Upper lobe of right lung (tissue), 1 donor: ENCODE measurements at regions not wholly inside any gene's neighbourhood (a gene's known extent, or its start where the extent isn't known, plus 50 kb on each side); places are given as distances from the start of the nearest gene placed in this dataset.

ENCODE experiments used
- ATAC-seq: fragments of 200-7000 bp; cut with Tn5 transposase; one replicate; pipeline ENCODE4 v1.9.1; 2020; ENCODE audit warnings: mild to moderate bottlenecking, moderate library complexity
- DNase-seq: peaks from one replicate; pipeline ENCODE4 v3.0.0-alpha.2; 2020
- H3K27ac ChIP-seq: fragments of 200-600 bp; one replicate; pipeline ENCODE4 v1.8.0; 2022
- H3K27me3 ChIP-seq: fragments of 200-600 bp; one replicate; pipeline ENCODE4 v1.8.0; 2022; ENCODE audit warnings: mild to moderate bottlenecking
- H3K36me3 ChIP-seq: fragments of 200-600 bp; one replicate; pipeline ENCODE4 v1.8.0; 2022
- H3K4me1 ChIP-seq: fragments of 200-600 bp; one replicate; pipeline ENCODE4 v1.8.0; 2022
- H3K4me3 ChIP-seq: fragments of 200-600 bp; one replicate; pipeline ENCODE4 v1.8.0; 2022; ENCODE audit warnings: mild to moderate bottlenecking
- H3K9me3 ChIP-seq: fragments of 200-600 bp; one replicate; pipeline ENCODE4 v1.8.0; 2022
- CTCF ChIP-seq: fragments of 200-600 bp; IDR thresholded peaks from one replicate; pipeline ENCODE4 v1.8.0; 2022; ENCODE audit warnings: antibody characterized with exemption
- intact Hi-C: fragments of 100-400 bp; cut with DNase I; formaldehyde crosslinking; loops from one replicate; pipeline ENCODE4 v1.11.0; 2022
- donor health status: DM: no; HTN: yes; CAD: no; lungs with severe emphysema.

DNA sequence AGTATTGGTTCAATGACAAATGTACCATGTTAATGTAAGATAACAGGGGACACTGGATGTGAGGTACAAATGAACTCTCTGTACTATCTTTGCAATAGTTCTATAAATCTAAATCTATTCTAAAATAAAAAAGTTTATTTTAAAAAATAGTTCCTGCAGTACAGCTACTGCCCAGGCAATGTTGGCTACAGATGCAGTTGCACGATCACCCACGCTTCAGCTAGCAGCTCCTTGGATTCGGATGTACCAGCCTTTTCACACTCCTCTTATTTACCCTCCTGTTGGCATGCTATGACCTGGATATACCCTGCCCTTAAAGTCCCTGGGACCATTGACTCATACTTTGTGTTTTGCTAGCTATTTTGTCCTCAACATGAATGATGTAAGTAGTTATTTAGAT is 185.4 kb upstream of the SMARCA2 start:
- H3K27ac ChIP-seq: no peak overlapping the region
- H3K4me1 ChIP-seq: no peaks in the 10 kb centered on the region
- H3K36me3 ChIP-seq: no peaks in the 10 kb centered on the region
- no peak overlapping the region for H3K4me3 ChIP-seq
- H3K27me3 ChIP-seq: peaks cover 11% of the 10 kb centered on the region
- TF ChIP-seq CTCF: no peak
- no peak for DNase-seq
- no peak for ATAC-seq
- intact Hi-C loops: no loop called here
- H3K9me3 ChIP-seq: no peaks in the 10 kb centered on the region

DNA sequence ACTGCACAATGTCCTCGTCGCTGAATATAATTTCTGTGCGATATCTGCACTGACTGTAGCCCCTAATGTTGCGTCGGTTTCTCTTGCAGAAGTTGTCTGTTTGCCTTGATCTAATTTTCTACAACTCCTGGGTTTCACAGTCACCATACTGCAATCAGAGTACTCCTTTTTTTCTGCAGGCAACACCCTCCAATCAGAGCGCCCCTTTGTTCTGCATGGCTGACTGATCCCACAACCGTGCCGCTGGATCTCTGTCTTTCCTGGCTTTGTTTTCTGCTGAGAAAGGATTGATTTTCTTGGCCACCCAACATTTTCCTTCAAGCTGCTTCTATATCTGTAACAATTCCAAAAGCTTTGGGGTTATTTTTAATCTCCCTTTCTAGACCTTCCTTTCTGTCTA is 182.2 kb upstream of the SMARCA2 start:
- no peak for DNase-seq
- no peak for TF ChIP-seq CTCF
- no peak for ATAC-seq
- Histone ChIP-seq H3K9me3 (no peaks in the 10 kb centered on the region), H3K4me3 (no peak overlapping the region), H3K4me1 (no peaks in the 10 kb centered on the region), H3K27ac (no peak overlapping the region), H3K27me3 (no peaks in the 10 kb centered on the region), H3K36me3 (no peaks in the 10 kb centered on the region)
- intact Hi-C loops: no loop called here

GRCh38 chr9:1837453-1838084 is 177.6 kb upstream of the SMARCA2 start:
- peak; percentile 55 for ATAC-seq
- no peak overlapping the region for H3K27ac ChIP-seq
- no peak for DNase-seq
- no peaks in the 10 kb centered on the region for H3K9me3 ChIP-seq
- intact Hi-C loops: no loop called here
- H3K4me1 ChIP-seq: no peaks in the 10 kb centered on the region
- no peak overlapping the region for H3K4me3 ChIP-seq
- H3K27me3 ChIP-seq: no peaks in the 10 kb centered on the region
- no peaks in the 10 kb centered on the region for H3K36me3 ChIP-seq
- peak; percentile 47 for TF ChIP-seq CTCF

- no peak for ATAC-seq
- H3K27me3 ChIP-seq: no peaks in the 10 kb centered on the region
- TF ChIP-seq CTCF: no peak
- no peak for DNase-seq
- H3K4me1 ChIP-seq: no peaks in the 10 kb centered on the region
- no peak overlapping the region for H3K27ac ChIP-seq
- H3K36me3 ChIP-seq: no peaks in the 10 kb centered on the region
- H3K4me3 ChIP-seq: no peak overlapping the region
- intact Hi-C loops: no loop called here
- H3K9me3 ChIP-seq: no peaks in the 10 kb centered on the region
These were observed 175.2 kb upstream of the SMARCA2 start for GRCh38 chr9:1839909-1840308.

DNA sequence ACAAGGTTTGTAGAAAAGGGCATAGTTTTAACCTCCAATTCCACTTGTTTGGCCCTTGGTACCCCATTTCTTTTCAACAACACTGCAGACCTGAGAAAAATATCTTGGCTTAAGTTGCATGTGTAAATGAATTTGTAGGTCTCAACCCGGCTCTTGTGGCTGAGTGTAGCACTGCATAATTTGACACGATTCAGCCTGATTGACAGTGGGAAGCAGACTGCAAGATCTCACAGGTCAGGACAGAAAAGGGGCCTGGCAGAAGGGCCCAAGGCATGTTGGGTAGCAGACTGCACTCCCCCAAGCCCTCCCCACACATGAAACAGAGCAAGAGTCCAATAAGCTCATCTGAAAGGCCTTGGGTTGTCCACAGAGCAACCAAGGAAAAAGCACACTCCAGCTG is 169.7 kb upstream of the SMARCA2 start:
- no peak overlapping the region for H3K27ac ChIP-seq
- no peaks in the 10 kb centered on the region for H3K9me3 ChIP-seq
- no peaks in the 10 kb centered on the region for H3K4me1 ChIP-seq
- no peak for ATAC-seq
- H3K36me3 ChIP-seq: no peaks in the 10 kb centered on the region
- intact Hi-C loops: no loop called here
- no peaks in the 10 kb centered on the region for H3K27me3 ChIP-seq
- H3K4me3 ChIP-seq: no peak overlapping the region
- no peak for TF ChIP-seq CTCF
- DNase-seq: no peak

DNA sequence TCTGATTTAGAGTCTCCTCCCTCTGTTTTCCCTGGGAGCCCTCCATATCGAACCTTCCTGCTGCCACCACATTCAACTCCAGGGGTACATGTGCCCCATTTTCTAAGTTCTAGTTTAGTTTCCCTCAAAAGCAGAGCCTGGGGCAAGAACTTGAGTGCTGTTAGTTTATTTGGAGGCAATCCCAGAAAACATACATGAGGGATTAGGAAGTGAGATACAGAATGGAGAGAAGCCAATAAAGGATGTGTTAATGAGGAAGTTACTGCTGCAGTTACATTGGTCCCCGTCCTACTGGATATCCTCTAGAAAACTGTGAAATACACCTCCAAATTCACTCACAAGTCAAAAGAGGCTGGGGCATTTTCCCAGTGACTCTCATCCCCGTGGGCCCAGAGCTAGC is 159.4 kb upstream of the SMARCA2 start:
- Histone ChIP-seq H3K27ac (no peak overlapping the region), H3K36me3 (no peaks in the 10 kb centered on the region), H3K4me3 (no peak overlapping the region), H3K9me3 (no peaks in the 10 kb centered on the region), H3K27me3 (no peaks in the 10 kb centered on the region), H3K4me1 (no peaks in the 10 kb centered on the region)
- intact Hi-C loops: no loop called here
- DNase-seq (no peak), ATAC-seq (no peak)
- no peak for TF ChIP-seq CTCF
